Endothelial cell of hepatic sinusoid (primary cell): ENCODE measurements at regions not wholly inside any gene's neighbourhood (a gene's known extent, or its start where the extent isn't known, plus 50 kb on each side); places are given as distances from the start of the nearest gene placed in this dataset.
"Not testable (repeated sequence)": the region's sequence is repeated elsewhere in the genome, so short reads cannot be mapped to it uniquely, and the experiment has no call there.

ENCODE experiments used
- in situ Hi-C: cut with HindIII; loops from 2 replicates; pipeline ENCODE4 v1.10.0; 2017; ENCODE audit warnings: low sequenced_read_pairs

GRCh38 chr1:70490153-70490552 is 79.1 kb downstream of the CTH start:
- in situ Hi-C loops, result no loop called here

GRCh38 chr1:70495370-70495769 is 84.3 kb downstream of the CTH start:
- in situ Hi-C loops, result no loop called here

GRCh38 chr1:70496181-70496580 is 85.1 kb downstream of the CTH start:
- in situ Hi-C loops, result no loop called here

GRCh38 chr1:70497152-70497551 is 86.1 kb downstream of the CTH start:
- in situ Hi-C loops, result no loop called here

GRCh38 chr1:70498666-70499065 is 87.6 kb downstream of the CTH start:
- in situ Hi-C loops, result no loop called here

GRCh38 chr1:70499695-70500094 is 88.6 kb downstream of the CTH start:
- in situ Hi-C loops, result no loop called here

- in situ Hi-C loops, result no loop called here
These were observed 92.3 kb downstream of the CTH start for GRCh38 chr1:70503358-70503757.

- in situ Hi-C loops, result no loop called here
These were observed 93.2 kb downstream of the CTH start for GRCh38 chr1:70504176-70504820.

GRCh38 chr1:70504821-70505193 is 93.7 kb downstream of the CTH start:
- in situ Hi-C loops, result no loop called here

- in situ Hi-C loops, result not testable (repeated sequence)
These were observed 96.9 kb downstream of the CTH start for GRCh38 chr1:70507991-70508390.

- in situ Hi-C loops, result no loop called here
These were observed 99.2 kb downstream of the CTH start for GRCh38 chr1:70509996-70510876.

- in situ Hi-C loops, result no loop called here
These were observed 106.4 kb downstream of the CTH start for GRCh38 chr1:70517444-70517843.

GRCh38 chr1:70518106-70518505 is 107.0 kb downstream of the CTH start:
- in situ Hi-C loops, result no loop called here

GRCh38 chr1:70528590-70529333 is 117.7 kb downstream of the CTH start:
- in situ Hi-C loops, result no loop called here

GRCh38 chr1:70536708-70537366 is 125.8 kb downstream of the CTH start:
- in situ Hi-C loops, result no loop called here

GRCh38 chr1:70537788-70538187 is 126.7 kb downstream of the CTH start:
- in situ Hi-C loops, result no loop called here

- in situ Hi-C loops, result no loop called here
These were observed 131.0 kb downstream of the CTH start for GRCh38 chr1:70542030-70542429.

- in situ Hi-C loops, result no loop called here
These were observed 131.8 kb downstream of the CTH start for GRCh38 chr1:70542856-70543255.

- in situ Hi-C loops, result no loop called here
These were observed 135.7 kb downstream of the CTH start for GRCh38 chr1:70546726-70547125.

GRCh38 chr1:70552662-70553566 is 141.8 kb downstream of the CTH start:
- in situ Hi-C loops, result no loop called here
